NCI-H1417 (cell line): ENCODE measurements at regions not wholly inside any gene's neighbourhood (a gene's known extent, or its start where the extent isn't known, plus 50 kb on each side); places are given as distances from the start of the nearest gene placed in this dataset.
"Not testable (repeated sequence)": the region's sequence is repeated elsewhere in the genome, so short reads cannot be mapped to it uniquely, and the experiment has no call there.

Experiments
- DNase-seq, 3 experiments: peaks; one replicate each; lab custom pipeline; 2025; lab: John Stamatoyannopoulos, UW

GRCh38 chr20:12577213-12577612 is 431.6 kb upstream of the SPTLC3 start:
- DNase-seq, result no peak

GRCh38 chr20:12581644-12582289 is 427.0 kb upstream of the SPTLC3 start:
- no peak for DNase-seq

GRCh38 chr20:12582710-12583109 is 426.1 kb upstream of the SPTLC3 start:
- not testable (repeated sequence) for DNase-seq

GRCh38 chr20:12591949-12592470 is 416.8 kb upstream of the SPTLC3 start:
- DNase-seq, result peak; percentile 63 to 95 (median 91)

GRCh38 chr20:12592756-12593155 is 416.0 kb upstream of the SPTLC3 start:
- no peak for DNase-seq

- DNase-seq, result no peak
Observed at GRCh38 chr20:12593342-12593873, 415.4 kb upstream of the SPTLC3 start.

- DNase-seq, result peak in 2 of 3 experiments; percentile 18 to 23
Observed at GRCh38 chr20:12594410-12595088, 414.2 kb upstream of the SPTLC3 start.

- no peak for DNase-seq
Observed at GRCh38 chr20:12595841-12596240, 412.9 kb upstream of the SPTLC3 start.

GRCh38 chr20:12596863-12597262 is 411.9 kb upstream of the SPTLC3 start:
- no peak for DNase-seq

- peak in 1 of 3 experiments; percentile 23 for DNase-seq
Observed at GRCh38 chr20:12597551-12597950, 411.2 kb upstream of the SPTLC3 start.

- DNase-seq, result peak; percentile 30 to 66 (median 37)
Observed at GRCh38 chr20:12598894-12599293, 409.9 kb upstream of the SPTLC3 start.

- DNase-seq, result peak in 1 of 3 experiments; percentile 49
Observed at GRCh38 chr20:12599494-12599893, 409.3 kb upstream of the SPTLC3 start.

GRCh38 chr20:12605751-12606150 is 403.0 kb upstream of the SPTLC3 start:
- DNase-seq, result peak in 2 of 3 experiments; percentile 75 to 81

- no peak for DNase-seq
Observed at GRCh38 chr20:12610871-12611270, 397.9 kb upstream of the SPTLC3 start.

- DNase-seq, result no peak
Observed at GRCh38 chr20:12614764-12615163, 394.0 kb upstream of the SPTLC3 start.

- DNase-seq, result no peak
Observed at GRCh38 chr20:12617076-12617475, 391.7 kb upstream of the SPTLC3 start.

GRCh38 chr20:12623870-12624269 is 384.9 kb upstream of the SPTLC3 start:
- DNase-seq, result no peak

- DNase-seq, result no peak
Observed at GRCh38 chr20:12627485-12627884, 381.3 kb upstream of the SPTLC3 start.

GRCh38 chr20:12638633-12639312 is 370.0 kb upstream of the SPTLC3 start:
- peak in 1 of 3 experiments; percentile 43 for DNase-seq

GRCh38 chr20:12640251-12640650 is 368.5 kb upstream of the SPTLC3 start:
- DNase-seq, result no peak

GRCh38 chr20:12641619-12642018 is 367.2 kb upstream of the SPTLC3 start:
- no peak for DNase-seq

GRCh38 chr20:12644461-12644860 is 364.3 kb upstream of the SPTLC3 start:
- no peak for DNase-seq

GRCh38 chr20:12649234-12649633 is 359.5 kb upstream of the SPTLC3 start:
- no peak for DNase-seq
